H1 (cell line): ENCODE measurements at regions not wholly inside any gene's neighbourhood (a gene's known extent, or its start where the extent isn't known, plus 50 kb on each side); places are given as distances from the start of the nearest gene placed in this dataset.

Experiments
- CREB1 ChIP-seq: IDR thresholded peaks from 2 replicates; pipeline ENCODE4 v1.6.1; 2012; ENCODE audit warnings: inconsistent platforms
- NRF1 ChIP-seq: IDR thresholded peaks from 2 replicates; pipeline ENCODE4 v1.6.1; 2011; ENCODE audit warnings: mild to moderate bottlenecking, low read depth, low read length, improper control_type of control experiment
- SP2 ChIP-seq: IDR thresholded peaks from 2 replicates; pipeline ENCODE4 v1.6.1; 2012; ENCODE audit warnings: mild to moderate bottlenecking, low read length, inconsistent platforms
- SRF ChIP-seq: IDR thresholded peaks from 2 replicates; pipeline ENCODE4 v1.6.1; 2011; ENCODE audit warnings: mild to moderate bottlenecking, low read depth, low read length, moderate library complexity
- ZNF274 ChIP-seq: IDR thresholded peaks from 2 replicates; pipeline ENCODE4 v1.7.0; 2012; ENCODE audit warnings: low read length, borderline replicate concordance; ENCODE audit errors: extremely low read depth
- TF ChIP-seq, protein P1 (sequence below): fragments of 300-600 bp; sonication (generic); IDR thresholded peaks from 2 replicates; pipeline ENCODE4 v1.7.1; 2012; ENCODE audit warnings: low read length, moderate library complexity, mild to moderate bottlenecking, inconsistent platforms; ENCODE audit not compliant: insufficient replicate concordance

DNA sequence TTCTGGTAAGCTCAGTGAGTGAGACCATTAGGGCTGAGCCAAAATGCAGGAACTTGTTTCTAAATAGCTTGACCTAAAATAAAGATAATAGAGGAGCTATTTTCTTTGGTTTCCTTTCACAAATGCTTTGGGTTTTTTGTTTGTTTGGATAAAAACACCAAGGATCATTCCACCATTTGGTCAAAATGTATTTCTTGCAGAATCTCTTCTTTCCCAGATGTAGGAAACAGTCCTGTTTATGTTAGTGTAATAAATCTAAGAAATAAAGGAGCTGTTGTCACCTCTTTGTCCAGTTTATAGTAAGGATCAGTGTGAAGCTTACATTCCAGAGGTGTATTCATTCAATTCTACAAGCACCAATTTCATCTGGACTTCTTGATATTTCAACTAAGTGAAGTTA is 297.8 kb downstream of the GJA1 start (continued):
- TF ChIP-seq, protein P1, sequence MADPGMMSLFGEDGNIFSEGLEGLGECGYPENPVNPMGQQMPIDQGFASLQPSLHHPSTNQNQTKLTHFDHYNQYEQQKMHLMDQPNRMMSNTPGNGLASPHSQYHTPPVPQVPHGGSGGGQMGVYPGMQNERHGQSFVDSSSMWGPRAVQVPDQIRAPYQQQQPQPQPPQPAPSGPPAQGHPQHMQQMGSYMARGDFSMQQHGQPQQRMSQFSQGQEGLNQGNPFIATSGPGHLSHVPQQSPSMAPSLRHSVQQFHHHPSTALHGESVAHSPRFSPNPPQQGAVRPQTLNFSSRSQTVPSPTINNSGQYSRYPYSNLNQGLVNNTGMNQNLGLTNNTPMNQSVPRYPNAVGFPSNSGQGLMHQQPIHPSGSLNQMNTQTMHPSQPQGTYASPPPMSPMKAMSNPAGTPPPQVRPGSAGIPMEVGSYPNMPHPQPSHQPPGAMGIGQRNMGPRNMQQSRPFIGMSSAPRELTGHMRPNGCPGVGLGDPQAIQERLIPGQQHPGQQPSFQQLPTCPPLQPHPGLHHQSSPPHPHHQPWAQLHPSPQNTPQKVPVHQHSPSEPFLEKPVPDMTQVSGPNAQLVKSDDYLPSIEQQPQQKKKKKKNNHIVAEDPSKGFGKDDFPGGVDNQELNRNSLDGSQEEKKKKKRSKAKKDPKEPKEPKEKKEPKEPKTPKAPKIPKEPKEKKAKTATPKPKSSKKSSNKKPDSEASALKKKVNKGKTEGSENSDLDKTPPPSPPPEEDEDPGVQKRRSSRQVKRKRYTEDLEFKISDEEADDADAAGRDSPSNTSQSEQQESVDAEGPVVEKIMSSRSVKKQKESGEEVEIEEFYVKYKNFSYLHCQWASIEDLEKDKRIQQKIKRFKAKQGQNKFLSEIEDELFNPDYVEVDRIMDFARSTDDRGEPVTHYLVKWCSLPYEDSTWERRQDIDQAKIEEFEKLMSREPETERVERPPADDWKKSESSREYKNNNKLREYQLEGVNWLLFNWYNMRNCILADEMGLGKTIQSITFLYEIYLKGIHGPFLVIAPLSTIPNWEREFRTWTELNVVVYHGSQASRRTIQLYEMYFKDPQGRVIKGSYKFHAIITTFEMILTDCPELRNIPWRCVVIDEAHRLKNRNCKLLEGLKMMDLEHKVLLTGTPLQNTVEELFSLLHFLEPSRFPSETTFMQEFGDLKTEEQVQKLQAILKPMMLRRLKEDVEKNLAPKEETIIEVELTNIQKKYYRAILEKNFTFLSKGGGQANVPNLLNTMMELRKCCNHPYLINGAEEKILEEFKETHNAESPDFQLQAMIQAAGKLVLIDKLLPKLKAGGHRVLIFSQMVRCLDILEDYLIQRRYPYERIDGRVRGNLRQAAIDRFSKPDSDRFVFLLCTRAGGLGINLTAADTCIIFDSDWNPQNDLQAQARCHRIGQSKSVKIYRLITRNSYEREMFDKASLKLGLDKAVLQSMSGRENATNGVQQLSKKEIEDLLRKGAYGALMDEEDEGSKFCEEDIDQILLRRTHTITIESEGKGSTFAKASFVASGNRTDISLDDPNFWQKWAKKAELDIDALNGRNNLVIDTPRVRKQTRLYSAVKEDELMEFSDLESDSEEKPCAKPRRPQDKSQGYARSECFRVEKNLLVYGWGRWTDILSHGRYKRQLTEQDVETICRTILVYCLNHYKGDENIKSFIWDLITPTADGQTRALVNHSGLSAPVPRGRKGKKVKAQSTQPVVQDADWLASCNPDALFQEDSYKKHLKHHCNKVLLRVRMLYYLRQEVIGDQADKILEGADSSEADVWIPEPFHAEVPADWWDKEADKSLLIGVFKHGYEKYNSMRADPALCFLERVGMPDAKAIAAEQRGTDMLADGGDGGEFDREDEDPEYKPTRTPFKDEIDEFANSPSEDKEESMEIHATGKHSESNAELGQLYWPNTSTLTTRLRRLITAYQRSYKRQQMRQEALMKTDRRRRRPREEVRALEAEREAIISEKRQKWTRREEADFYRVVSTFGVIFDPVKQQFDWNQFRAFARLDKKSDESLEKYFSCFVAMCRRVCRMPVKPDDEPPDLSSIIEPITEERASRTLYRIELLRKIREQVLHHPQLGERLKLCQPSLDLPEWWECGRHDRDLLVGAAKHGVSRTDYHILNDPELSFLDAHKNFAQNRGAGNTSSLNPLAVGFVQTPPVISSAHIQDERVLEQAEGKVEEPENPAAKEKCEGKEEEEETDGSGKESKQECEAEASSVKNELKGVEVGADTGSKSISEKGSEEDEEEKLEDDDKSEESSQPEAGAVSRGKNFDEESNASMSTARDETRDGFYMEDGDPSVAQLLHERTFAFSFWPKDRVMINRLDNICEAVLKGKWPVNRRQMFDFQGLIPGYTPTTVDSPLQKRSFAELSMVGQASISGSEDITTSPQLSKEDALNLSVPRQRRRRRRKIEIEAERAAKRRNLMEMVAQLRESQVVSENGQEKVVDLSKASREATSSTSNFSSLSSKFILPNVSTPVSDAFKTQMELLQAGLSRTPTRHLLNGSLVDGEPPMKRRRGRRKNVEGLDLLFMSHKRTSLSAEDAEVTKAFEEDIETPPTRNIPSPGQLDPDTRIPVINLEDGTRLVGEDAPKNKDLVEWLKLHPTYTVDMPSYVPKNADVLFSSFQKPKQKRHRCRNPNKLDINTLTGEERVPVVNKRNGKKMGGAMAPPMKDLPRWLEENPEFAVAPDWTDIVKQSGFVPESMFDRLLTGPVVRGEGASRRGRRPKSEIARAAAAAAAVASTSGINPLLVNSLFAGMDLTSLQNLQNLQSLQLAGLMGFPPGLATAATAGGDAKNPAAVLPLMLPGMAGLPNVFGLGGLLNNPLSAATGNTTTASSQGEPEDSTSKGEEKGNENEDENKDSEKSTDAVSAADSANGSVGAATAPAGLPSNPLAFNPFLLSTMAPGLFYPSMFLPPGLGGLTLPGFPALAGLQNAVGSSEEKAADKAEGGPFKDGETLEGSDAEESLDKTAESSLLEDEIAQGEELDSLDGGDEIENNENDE = no peak
- TF ChIP-seq CREB1 (no peak), SRF (no peak), NRF1 (no peak), SP2 (no peak), ZNF274 (no peak)
- TF ChIP-seq, all 59 proteins: peak for 0
